SH-SY5Y (cell line): ENCODE measurements at regions not wholly inside any gene's neighbourhood (a gene's known extent, or its start where the extent isn't known, plus 50 kb on each side); places are given as distances from the start of the nearest gene placed in this dataset.

ENCODE experiments used
- GATA2 ChIP-seq: IDR thresholded peaks from 2 replicates; pipeline ENCODE4 v1.6.1; 2011; ENCODE audit warnings: mild to moderate bottlenecking, low read depth, low read length
- GATA3 ChIP-seq: IDR thresholded peaks from 2 replicates; pipeline ENCODE4 v1.6.1; 2011; ENCODE audit warnings: low read depth, mild to moderate bottlenecking, low read length, moderate library complexity

- TF ChIP-seq GATA3 (no peak), GATA2 (peak; percentile 60)
Observed at GRCh38 chr17:77308861-77309726, 168.3 kb downstream of the SEC14L1 start.
